Renal pelvis (tissue), 1 donor: ENCODE measurements at regions not wholly inside any gene's neighbourhood (a gene's known extent, or its start where the extent isn't known, plus 50 kb on each side); places are given as distances from the start of the nearest gene placed in this dataset.
"Not testable (repeated sequence)": the region's sequence is repeated elsewhere in the genome, so short reads cannot be mapped to it uniquely, and the experiment has no call there.

ENCODE experiments used
- DNase-seq: peaks from one replicate; pipeline ENCODE4 v3.0.0-alpha.2; 2013

DNA sequence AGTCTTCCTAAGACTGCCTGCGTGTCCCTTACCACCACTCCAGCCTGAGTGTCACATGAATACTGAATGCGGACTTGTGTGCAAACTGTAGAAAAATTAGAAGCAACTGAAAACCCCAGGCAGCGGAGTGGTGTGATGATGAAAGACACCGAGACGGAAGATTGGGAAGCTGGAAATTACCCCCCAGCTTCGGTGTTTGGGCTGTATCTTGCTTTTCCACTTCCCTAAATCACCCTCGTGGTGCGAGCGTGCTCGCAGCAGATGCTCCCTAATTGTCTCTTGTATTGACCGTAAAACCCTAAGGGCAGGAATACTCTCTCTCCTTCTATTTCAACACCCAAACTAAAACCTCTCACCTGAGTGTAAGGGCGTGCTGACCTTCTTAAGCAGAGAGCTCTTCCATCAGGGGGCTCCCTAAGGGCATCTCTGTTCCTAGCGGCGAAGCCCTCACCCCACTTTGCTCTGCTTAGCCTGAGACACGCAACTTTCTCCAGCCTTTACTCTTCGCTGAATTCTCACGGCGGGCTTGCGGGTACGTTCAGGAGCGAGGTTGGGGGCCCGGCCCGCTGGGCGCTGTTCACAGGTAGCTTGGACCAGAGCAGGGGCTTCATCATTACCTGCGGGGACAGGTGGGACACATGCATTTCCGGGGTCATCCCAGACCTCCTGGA, 62.4 kb downstream of the CRYBB2 start:
- no peak for DNase-seq

DNA sequence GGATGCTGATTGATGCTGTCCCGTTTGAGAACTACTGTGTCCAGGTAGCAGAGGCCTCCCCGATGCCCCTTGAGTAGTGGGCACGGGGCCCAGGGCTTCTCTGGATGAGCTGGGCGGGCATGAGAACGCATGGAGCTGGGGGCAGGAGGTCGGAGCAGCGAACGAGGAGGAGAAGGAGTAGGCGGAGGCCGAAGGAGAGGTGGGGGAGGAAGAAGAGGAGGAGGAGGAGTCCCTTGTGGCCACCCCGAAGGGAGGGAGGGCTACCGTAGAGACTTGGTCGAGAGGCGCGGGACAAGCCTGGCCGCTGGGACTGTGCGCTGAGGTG, 62.9 kb downstream of the CRYBB2 start:
- DNase-seq: no peak

DNA sequence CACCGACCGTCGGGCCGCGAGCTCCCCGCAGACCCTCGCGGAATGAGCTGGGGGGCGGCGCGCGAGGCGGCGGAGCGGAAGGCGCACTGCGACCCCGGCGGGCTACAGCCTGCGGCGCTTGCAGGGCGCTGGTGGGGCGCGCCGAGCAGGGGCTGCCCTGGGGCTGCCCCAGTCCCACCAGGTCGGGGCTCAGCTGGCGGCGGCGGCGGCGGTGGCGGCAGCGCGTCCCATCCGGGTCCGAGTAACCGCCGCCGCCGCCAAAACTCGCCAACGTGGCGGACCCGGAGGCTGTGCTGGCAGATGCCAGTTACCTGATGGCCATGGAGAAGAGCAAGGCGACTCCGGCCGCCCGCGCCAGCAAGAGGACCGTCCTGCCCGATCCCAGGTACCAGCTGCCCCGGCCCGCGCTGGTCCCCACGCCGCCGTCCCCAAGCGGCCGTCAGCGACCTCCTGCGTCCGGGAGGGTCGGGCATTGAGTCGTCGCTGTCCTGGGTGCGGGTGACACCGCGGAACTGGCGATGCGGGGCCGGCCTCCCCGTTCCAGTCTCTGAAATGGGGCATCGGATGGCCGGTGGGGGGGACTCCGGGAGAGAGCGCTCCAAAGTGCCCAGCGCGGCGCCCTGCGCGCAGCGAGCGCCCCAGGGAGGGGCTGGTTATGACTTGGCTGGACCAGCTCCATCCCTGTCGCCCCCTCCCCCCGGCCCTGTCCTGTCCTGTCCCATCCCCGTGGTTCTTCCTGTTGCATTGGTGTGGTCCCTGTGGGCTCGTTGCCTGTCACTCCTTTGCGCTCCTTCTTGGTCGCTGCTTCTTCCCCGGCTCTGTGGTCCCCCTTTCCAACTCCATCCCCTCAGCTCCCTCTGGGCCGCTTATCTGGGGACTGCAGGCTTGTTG, 63.5 kb downstream of the CRYBB2 start:
- DNase-seq: no peak

DNA sequence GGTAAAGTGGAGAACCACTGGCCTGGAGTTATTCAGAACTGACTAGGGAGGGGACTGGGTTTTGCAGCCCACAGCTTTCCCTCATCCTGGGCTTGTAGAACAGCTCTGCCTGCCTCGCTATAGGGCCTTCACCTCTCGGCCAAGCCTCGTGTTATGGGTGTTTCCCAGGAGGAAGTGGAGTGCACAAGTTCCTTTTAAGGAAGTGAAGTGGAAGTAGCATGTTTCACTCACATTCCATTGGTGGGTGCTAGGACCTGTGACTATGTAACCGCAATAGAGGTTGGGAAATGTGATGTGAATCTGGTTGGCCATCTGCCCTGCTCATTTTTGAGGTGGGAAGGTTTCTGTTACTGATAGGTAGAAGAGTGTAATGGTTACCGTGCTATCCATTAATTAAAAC, 69.0 kb downstream of the CRYBB2 start:
- DNase-seq: not testable (repeated sequence)

DNA sequence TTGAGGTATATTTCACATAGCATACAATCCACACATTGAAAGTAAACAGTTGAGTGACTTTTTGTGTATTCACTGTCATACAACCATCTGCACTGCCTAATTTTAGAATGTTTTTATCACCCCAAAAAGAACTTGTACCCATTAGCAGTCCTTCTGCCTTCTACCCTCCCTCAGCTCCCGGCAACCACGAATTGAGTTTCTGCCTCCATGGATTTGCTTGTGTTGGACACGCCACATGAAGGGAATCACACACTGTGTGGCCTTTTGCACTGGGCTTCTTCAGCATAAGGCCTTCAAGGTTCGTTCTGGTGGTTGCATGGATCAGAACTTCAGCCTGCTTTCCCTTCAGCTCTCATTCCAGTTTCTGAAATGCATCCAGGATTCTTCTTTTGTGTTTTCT, 82.5 kb downstream of the CRYBB2 start:
- DNase-seq: not testable (repeated sequence)

DNA sequence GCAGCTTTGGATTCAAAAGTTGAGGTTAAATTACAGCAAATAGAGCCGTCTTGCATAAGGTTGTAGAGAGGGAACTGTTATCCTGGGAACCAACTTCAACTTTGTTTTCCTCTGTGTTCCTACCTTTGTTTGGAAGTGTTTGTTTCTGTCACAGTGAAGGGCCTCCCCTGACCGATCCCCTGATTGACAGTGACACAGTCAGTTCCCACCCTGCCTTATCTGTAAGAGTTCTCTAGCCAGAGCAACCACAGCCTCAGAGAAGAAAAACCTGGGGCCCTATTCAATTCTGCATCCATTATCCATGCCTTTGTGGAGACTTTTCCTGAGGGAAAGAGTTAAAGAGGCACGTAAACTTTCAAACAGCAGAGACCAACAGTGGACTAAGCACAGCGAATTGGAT, 90.1 kb downstream of the CRYBB2 start:
- DNase-seq: not testable (repeated sequence)

DNA sequence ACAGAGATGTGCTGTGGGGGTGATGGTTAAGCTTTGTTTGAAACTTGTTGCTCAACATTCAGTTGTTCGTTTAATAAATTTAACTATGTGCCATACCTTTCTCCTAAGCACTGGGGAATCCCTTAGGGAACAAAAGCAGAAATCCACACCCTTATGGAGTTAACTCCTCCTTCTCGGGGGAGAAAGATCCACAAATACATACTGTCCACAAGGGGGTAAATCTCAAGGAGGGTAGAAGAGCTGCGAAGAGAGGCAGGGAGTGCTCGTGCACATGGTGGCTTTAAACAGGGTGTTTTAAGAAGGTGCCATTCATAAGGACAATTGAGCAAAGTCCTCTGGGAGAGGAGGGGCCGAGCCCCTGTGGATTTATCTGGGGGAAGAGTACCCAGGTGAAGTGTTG, 92.5 kb downstream of the CRYBB2 start:
- not testable (repeated sequence) for DNase-seq

DNA sequence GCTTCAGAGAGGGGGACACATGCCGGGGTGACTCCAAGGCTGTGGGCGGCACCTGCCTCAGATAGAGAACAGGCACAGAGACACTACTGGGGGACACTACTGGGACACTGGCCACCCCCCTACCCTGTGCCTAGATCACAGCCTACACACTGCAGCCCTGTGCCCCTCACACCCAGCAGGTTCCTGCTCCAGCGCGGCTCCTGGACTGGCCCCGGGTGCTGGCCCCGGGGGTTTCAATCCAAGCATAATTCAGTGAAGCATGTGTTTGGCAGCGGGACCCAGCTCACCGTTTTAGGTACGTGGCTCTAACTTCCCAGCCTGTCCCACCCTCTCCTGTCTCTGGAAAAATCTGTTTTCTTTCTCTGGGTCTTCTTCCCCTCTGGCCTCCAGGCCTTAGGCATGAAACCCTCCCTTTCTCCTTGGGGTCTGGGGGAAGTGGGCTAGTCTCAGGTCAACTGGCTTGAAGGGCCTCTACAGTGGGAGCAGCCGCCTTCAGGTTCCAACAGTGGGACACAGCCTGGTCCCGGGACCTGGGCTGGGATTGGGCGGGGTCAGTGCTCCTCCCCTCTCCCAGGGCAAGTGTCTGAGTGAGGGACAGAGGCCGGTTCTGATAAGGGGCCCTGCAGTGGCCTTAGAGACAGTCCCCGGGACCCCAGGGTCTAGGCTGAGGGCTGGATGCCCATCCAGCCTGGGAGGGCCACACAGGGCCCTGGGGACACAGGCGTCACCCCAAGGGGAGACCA, 98.8 kb downstream of the CRYBB2 start:
- DNase-seq: no peak

DNA sequence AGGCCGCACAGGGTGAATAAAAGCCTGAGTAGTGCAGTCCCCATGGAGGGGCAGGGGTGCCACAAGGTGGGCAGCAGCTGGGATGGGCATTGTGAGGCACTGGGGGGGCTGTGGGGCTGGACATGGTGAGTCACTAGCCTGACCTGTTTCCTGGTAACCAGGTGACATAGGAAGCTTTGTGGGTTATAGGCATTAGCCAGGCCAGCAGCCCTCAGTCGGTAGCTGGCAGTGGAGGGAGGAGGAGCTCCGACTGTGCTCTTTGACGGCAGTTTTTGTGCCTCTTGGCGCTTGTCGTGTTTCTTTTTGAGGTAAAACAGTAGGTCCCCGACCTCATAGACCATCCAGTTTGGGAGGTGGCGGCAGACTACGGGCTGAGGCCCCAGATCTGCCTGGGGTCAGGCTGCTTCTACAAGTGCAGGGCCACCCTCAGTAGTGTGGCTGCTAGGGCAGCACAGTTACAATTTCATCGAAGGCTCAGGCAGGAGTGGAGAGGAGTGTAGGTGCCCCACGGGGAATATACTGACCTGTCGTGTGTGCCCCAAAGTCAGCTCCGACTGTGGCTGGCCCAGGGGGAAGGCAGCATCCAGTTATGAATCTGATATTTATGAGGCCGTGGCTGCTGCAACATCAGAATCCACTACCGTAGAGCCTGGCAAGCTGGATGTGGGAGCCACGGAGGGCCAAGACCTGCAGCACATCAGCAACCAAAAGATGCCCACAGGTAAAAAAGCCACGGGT, 107.7 kb downstream of the CRYBB2 start:
- no peak for DNase-seq

DNA sequence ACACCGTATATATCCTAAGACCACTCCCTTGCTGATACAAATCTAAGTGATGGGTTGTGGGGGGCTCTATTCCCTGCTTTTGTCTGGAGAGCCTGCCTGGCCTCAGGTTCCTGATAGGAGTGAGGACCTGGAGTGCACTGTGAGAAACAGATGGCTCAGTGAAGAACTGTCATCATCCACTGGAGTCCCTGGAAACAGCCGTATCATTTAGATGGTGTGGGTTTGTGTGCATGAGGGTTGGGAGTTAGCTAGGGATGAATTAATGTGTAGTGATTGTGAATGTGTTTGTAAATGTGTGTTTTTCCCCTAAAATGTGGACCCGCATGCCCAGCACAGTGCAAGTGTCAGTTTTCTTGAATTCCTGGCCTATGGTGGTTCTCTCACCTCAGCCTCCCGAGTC, 111.6 kb downstream of the CRYBB2 start:
- no peak for DNase-seq

DNA sequence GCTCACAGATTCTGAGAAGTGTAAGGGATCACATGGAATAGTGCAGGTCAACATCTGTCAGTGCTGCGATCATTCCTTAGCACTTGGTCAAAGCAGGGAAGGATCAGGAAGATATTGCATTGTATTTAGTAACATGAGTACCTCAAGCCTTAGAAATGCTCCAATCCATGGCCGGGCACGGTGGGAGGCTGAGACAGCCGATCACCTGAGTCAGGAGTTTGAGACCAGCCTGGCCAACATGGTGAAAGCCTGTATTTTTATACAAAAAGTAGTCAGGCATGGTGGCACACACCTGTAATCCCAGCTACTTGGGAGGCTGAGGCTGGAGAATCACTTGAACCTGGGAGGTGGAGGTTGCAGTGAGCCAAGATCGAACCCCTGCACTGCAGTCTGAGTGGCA, 112.5 kb downstream of the CRYBB2 start:
- not testable (repeated sequence) for DNase-seq

DNA sequence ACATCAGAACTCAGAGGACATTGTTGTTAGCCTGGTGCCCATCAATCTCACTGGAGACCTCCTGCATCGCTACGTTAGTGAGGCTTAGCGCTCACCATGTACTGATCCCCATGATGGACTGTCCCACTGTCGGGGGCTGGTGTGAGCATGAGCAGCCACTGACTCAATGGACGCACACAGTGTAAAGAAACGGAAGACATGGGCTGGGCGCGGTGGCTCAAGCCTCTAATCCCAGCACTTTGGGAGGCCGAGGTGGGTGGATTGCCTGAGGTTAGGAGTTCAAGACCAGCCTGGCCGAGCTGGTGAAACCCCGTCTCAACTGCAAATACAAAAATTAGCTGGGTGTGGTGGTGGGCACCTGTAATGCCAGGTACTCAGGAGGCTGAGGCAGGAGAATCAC, 112.9 kb downstream of the CRYBB2 start:
- DNase-seq: no peak

DNA sequence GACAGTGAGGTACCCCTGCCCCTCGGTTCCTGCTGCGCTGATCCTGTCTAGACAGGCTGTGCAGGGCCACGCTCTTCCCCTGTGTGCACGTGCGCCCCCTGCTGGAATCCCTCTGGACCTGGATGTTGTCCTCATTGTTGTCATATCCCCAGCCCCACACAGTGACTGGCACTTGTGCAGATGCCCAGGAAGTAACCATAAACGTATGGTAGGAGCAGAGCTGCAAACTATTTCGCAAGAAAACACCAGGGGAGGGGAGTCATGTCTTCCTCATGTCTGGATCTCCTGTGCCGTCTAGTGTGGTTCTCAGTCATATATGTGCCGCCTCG, 114.7 kb downstream of the CRYBB2 start:
- DNase-seq: no peak

DNA sequence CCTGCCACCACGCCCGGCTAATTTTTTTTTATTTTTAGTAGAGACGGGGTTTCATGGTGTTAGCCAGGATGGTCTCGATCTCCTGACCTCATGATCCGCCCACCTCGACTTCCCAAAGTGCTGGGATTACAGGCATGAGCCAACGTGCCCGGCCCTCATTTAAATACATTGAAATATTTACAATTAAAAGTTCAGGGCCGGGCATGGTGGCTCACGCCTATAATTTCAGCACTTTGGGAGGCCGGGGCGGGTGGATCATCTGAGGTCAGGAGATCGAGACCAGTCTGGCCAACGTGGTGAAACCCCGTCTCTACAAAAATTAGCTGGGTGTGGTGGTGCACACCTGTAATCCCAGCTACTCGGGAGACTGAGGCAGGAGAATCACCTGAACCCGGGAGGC, 115.2 kb downstream of the CRYBB2 start:
- not testable (repeated sequence) for DNase-seq

DNA sequence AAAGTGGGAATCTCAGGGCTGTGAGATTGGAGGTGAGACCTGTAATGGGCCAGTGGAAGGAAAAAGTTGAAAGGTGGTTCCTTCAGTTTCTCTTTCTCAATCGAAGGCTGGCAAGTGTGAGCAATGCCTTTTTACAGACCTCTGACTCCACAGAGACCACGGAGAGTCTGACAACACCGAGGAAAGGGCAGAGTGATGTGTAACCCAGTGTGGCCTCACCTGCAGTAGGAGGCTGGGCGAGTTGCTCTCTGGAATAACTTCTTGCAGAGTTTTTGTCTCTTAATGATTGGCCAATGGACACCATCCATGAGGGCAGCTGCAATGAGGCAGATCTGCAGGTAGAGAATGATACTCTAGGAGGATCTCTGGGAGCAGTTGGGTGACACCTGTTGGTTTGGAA, 115.8 kb downstream of the CRYBB2 start:
- not testable (repeated sequence) for DNase-seq

DNA sequence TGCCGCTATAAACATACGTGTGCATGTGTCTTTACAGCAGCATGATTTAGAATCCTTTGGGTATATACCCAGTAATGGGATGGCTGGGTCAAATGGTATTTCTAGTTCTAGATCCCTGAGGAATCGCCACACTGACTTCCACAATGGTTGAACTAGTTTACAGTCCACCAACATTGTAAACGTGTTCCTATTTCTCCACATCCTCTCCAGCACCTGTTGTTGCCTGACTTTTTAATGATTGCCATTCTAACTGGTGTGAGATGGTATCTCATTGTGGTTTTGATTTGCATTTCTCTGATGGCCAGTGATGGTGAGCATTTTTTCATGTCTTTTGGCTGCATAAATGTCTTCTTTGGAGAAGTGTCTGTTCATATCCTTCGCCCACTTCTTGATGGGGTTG, 121.1 kb downstream of the CRYBB2 start:
- not testable (repeated sequence) for DNase-seq

DNA sequence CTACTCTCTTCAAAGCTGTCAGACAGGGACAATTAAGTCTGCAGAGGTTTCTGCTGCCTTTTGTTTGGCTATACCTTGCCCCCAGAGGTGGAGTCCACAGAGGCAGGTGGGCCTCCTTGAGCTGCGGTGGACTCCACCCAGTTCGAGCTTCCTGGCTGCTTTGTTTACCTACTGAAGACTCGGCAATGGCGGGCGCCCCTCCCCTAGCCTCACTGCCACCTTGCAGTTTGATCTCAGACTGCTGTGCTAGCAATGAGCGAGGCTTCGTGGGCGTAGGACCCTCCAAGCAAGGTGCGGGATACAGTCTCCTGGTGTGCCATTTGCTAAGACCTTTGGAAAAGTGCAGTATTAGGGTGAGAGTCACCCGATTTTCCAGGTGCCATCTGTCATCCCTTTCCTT, 124.9 kb downstream of the CRYBB2 start:
- DNase-seq: not testable (repeated sequence)

DNA sequence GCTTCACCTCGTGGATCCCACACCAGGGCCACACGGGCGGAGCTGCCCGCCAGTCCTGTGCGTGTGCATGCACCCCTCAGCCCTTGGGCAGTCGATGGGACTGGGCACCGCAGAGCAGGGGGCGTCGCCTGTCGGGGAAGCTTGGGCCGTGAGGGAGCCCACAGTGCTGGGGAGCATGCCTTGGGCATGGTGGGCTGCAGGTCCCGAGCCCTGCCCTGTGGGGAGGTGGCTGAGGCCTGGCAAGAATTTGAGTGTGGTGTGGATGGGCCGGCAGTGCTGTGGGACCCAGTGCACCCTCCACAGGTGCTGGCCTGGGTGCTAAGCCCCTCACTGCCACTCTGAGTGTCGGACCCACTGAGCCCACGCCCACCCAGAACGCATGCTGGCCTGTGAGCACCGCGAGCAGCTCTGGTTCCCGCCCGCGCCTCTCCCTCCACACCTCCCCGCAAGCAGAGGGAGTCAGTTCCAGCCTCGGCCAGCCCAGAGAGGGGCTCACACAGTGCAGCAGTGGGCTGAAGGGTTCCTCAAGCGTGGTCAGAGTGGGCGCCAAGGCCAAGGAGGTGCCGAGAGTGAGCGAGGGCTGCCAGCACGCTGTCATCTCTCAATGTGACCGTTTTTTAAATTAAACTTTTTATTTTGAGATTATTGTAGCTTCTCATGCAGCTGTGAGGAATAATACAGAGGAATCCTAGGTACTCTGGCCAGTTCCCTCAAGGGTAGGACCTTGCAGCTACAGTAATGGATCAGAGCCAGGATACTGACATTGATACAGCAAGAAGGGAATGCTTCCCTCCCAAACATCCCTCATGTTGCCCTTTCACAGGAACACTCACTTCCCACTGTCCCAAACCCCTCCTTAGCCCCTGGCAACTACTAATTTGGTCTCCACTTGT, 127.7 kb downstream of the CRYBB2 start:
- DNase-seq: no peak

DNA sequence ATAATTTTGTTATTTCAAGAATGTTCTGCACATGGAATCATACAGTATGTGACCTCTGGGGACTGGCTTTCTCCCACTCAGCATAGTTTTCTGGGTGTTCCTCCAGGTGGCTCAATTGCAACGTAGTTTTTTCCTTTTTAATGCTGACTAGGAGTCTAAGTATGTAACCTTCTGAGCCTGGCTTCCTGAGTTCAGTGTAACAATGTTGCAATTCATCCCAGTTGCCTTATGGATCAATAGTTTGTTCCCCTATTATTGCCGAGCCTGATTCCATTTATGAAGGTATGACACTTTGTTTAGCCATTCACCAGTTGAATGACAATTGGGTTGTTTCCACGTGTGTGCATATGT, 128.3 kb downstream of the CRYBB2 start:
- no peak for DNase-seq

DNA sequence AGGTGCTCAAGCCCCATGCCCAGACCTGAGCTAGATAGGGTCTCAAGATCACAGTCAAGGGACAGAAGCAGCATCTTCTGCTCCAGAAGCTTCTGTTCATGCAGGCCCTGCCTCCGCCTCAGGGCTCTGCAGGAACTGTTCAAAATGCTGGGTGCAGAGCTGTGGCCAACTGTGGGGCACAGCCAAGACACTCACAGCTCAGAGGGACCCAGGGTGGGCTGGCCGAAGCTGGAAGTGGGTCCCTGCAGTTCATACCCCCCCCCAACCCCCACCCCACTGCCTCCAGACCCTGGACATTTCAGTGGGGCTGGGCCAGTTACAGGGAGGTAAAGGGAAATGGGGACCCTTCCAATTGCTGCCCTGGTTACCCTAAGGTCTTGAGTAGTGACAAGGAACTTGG, 129.0 kb downstream of the CRYBB2 start:
- no peak for DNase-seq

DNA sequence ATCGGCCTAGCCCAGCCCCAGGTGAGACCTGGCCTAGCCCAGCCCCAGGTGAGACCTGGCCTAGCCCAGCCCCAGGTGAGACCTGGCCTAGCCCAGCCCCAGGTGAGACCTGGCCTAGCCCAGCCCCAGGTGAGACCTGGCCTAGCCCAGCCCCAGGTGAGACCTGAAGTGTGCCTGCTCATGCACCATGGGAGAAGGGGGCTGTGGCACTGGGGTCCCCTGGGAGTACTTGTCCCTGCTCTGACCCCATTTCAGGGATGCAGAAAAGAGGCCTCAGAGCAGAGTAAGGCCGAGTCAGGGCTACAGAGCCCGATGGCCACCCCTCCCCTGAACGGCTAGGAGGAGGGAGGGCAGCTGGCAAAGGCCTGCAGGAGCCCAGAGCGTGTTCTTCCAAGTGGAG, 129.6 kb downstream of the CRYBB2 start:
- DNase-seq: not testable (repeated sequence)
